Endodermal cell (in vitro differentiated cells): ENCODE measurements at regions not wholly inside any gene's neighbourhood (a gene's known extent, or its start where the extent isn't known, plus 50 kb on each side); places are given as distances from the start of the nearest gene placed in this dataset.

Source experiments
- DNase-seq: peaks from one replicate; pipeline ENCODE4 v3.0.0-alpha.2; 2017
- H3K27ac ChIP-seq: 2 replicates; pipeline ENCODE4 v1.5.1; 2013; ENCODE audit warnings: mild to moderate bottlenecking, low read depth, low read length, moderate library complexity
- H3K27me3 ChIP-seq: 2 replicates; pipeline ENCODE4 v1.6.1; 2013; ENCODE audit warnings: mild to moderate bottlenecking, low read length, moderate library complexity; ENCODE audit not compliant: insufficient read depth, control insufficient read depth, poor library complexity, severe bottlenecking
- H3K36me3 ChIP-seq: 2 replicates; pipeline ENCODE4 v1.7.0; 2013; ENCODE audit warnings: mild to moderate bottlenecking, low read length, moderate library complexity; ENCODE audit not compliant: control insufficient read depth, insufficient read depth
- H3K4me1 ChIP-seq: one replicate; pipeline ENCODE4 v1.7.0; 2013; ENCODE audit warnings: low read length; ENCODE audit not compliant: control insufficient read depth, insufficient read depth
- H3K4me3 ChIP-seq: 2 replicates; pipeline ENCODE4 v1.5.1; 2013; ENCODE audit warnings: mild to moderate bottlenecking, low read length, moderate library complexity
- H3K9ac ChIP-seq: 2 replicates; pipeline ENCODE4 v1.6.1; 2013; ENCODE audit warnings: mild to moderate bottlenecking, low read length, moderate library complexity; ENCODE audit not compliant: poor library complexity, severe bottlenecking; ENCODE audit errors: extremely low read depth
- H3K9me3 ChIP-seq: 2 replicates; pipeline ENCODE4 v1.6.1; 2013; ENCODE audit warnings: mild to moderate bottlenecking, low read length, moderate library complexity; ENCODE audit not compliant: control insufficient read depth
- H3K27ac Mint-ChIP-seq: 2 replicates; pipeline ENCODE4 v1.8.0; 2020; ENCODE audit warnings: mixed read lengths
- H3K27me3 Mint-ChIP-seq: 2 replicates; pipeline ENCODE4 v1.8.0; 2021; ENCODE audit warnings: mild to moderate bottlenecking, mixed read lengths; ENCODE audit not compliant: insufficient read depth
- H3K36me3 Mint-ChIP-seq: 2 replicates; pipeline ENCODE4 v1.8.0; 2020; ENCODE audit warnings: low read depth, mixed read lengths
- H3K4me1 Mint-ChIP-seq: 2 replicates; pipeline ENCODE4 v1.8.0; 2020; ENCODE audit warnings: mixed read lengths
- H3K4me3 Mint-ChIP-seq: 2 replicates; pipeline ENCODE4 v1.8.0; 2020; ENCODE audit warnings: mild to moderate bottlenecking, moderate library complexity, mixed read lengths
- H3K9me3 Mint-ChIP-seq: 2 replicates; pipeline ENCODE4 v1.8.0; 2020; ENCODE audit warnings: mild to moderate bottlenecking, mixed read lengths
- WGBS, 2 experiments: methylation state at CpG; one replicate each; pipeline versions ENCODE4 v1.1.5 to v1.1.7; 2013; ENCODE audit warnings: missing lambda C conversion rate in 2 of 2, mixed read lengths in 1 of 2; ENCODE audit not compliant: insufficient coverage in 1 of 2, insufficient read length in 1 of 2; 5-methylcytosine and 5-hydroxymethylcytosine counted together
- TF ChIP-seq, protein P1 (sequence below): fragments of 200-600 bp; sonication (generic); conservative IDR thresholded peaks from 2 replicates; pipeline ENCODE4 v1.5.0; 2021; ENCODE audit warnings: antibody characterized with exemption, mild to moderate bottlenecking

DNA sequence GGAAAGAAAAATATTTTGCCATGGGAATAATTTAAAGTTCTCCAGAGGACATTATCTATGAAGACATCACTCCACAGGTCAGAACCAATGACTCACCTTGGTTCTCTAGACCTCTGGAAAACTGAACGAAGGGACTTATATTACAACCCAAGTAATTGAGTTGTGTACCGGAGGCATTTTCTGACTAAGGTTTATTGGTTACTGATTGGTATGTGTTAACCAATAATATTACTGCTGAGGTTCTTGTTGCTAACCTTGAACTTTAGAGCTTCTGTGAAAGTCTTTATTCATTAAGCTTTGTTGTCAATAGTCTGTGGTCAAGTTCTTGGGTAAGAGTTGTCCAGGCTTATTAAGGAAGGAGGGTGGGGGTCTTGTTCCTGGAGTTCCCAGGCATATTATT is 78.1 kb upstream of the MTPN start:
- WGBS, 2 experiments: 95% methylated on average over 2 of the region's 2 CpGs; no CpG with 5 or more reads in 1 of the 2 experiments
- Mint-ChIP-seq H3K4me3 (no peak overlapping the region), H3K36me3 (no peaks in the 10 kb centered on the region), H3K27me3 (no peaks in the 10 kb centered on the region), H3K9me3 (no peaks in the 10 kb centered on the region), H3K27ac (no peak overlapping the region), H3K4me1 (peaks cover 8% of the 10 kb centered on the region)
- no peak overlapping the region for H3K4me3 ChIP-seq
- H3K36me3 ChIP-seq: no peaks in the 10 kb centered on the region
- H3K4me1 ChIP-seq: no peaks in the 10 kb centered on the region
- no peak overlapping the region for H3K9ac ChIP-seq
- H3K27me3 ChIP-seq: no peaks in the 10 kb centered on the region
- DNase-seq: no peak
- no peak overlapping the region for H3K27ac ChIP-seq
- H3K9me3 ChIP-seq: no peaks in the 10 kb centered on the region
- TF ChIP-seq, protein P1, sequence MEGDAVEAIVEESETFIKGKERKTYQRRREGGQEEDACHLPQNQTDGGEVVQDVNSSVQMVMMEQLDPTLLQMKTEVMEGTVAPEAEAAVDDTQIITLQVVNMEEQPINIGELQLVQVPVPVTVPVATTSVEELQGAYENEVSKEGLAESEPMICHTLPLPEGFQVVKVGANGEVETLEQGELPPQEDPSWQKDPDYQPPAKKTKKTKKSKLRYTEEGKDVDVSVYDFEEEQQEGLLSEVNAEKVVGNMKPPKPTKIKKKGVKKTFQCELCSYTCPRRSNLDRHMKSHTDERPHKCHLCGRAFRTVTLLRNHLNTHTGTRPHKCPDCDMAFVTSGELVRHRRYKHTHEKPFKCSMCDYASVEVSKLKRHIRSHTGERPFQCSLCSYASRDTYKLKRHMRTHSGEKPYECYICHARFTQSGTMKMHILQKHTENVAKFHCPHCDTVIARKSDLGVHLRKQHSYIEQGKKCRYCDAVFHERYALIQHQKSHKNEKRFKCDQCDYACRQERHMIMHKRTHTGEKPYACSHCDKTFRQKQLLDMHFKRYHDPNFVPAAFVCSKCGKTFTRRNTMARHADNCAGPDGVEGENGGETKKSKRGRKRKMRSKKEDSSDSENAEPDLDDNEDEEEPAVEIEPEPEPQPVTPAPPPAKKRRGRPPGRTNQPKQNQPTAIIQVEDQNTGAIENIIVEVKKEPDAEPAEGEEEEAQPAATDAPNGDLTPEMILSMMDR: no peak

DNA sequence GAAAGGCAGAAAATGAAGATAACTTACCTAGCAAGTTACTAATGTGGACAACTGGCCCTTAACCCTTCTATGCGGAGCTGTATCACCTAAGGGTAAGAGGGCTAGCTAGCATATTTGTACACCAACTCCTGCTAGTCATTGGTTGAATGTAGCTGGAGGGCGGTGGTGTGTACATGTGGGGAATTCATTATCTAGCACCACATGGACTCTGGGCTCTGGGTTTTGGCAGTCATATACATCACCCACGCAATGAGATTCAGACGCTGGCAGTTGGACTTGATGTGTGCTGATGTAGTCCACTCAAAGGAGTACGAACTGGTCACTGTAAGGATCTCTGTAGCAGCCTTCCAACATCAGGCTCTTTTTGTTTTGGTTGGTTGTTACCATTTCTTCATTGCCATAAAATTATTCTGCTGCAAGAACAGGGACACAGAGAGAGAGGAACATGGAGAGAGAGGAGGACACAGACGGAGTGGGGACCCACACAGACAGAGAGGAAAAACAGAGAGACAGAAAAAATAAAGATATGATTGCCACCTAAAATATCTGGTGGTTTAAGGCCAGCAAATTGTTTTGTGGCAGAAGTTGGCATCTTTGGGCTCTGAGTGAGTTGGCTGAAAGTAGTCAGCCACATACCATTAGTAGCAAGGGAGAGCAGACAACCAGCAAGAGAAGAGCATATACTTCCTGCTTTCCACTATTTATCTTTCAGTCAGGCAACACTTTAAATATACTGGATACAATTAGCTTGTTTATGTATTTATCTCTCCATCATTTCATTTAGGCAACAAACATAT is 76.7 kb upstream of the MTPN start:
- H3K4me1 ChIP-seq: no peaks in the 10 kb centered on the region
- H3K27ac ChIP-seq: no peak overlapping the region
- Mint-ChIP-seq H3K9me3 (peaks cover 5% of the 10 kb centered on the region), H3K4me1 (peaks cover 8% of the 10 kb centered on the region), H3K27me3 (peaks cover 2% of the 10 kb centered on the region), H3K27ac (no peak overlapping the region), H3K36me3 (no peaks in the 10 kb centered on the region), H3K4me3 (no peak overlapping the region)
- WGBS, 2 experiments: 93 to 97% methylated on average over 3 to 6 of the region's 6 CpGs
- H3K4me3 ChIP-seq: no peak overlapping the region
- no peak overlapping the region for H3K9ac ChIP-seq
- no peaks in the 10 kb centered on the region for H3K36me3 ChIP-seq
- no peak for DNase-seq
- no peaks in the 10 kb centered on the region for H3K27me3 ChIP-seq
- H3K9me3 ChIP-seq: peaks cover 1% of the 10 kb centered on the region
- TF ChIP-seq, protein P1: no peak

DNA sequence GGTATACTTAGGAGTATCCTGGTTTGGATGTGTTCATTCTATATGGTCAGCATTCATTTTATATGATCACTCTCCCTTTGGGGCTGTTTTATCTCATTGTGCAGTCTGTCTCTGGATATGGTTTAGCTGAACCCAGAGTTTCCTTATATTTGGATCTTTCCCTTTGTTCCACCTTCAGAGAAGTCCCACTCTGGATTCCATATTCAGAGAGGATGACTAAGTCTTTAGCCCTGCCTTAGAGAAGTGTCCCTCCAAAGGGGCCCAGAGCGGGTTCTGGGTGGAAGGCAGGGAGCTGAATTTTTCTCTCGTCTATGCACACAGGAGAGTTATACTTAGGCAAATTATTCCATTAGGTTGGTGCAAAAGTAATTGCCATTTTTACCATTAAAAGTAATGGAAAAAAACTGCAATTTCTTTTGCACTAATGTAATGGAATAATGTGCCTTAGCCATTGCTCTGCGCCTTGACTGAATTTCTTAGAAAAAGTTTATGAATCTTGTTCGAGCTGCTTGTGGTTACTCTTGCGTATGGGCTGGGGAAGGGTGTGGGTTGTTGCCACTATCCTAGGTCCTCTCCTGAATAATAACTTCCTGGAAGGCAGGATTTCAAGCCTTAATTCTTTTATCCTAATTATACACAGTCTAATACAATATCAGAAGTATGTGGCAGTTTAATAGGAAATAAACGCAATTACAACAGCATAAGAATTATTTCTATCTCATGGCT is 74.2 kb upstream of the MTPN start:
- no peak overlapping the region for H3K27ac ChIP-seq
- no peaks in the 10 kb centered on the region for H3K4me1 ChIP-seq
- peaks cover 4% of the 10 kb centered on the region for H3K4me1 Mint-ChIP-seq
- no peaks in the 10 kb centered on the region for H3K27me3 ChIP-seq
- peaks cover 10% of the 10 kb centered on the region for H3K9me3 Mint-ChIP-seq
- H3K27me3 Mint-ChIP-seq: peaks cover 2% of the 10 kb centered on the region
- H3K9ac ChIP-seq: no peak overlapping the region
- TF ChIP-seq, protein P1: no peak
- H3K4me3 ChIP-seq: no peak overlapping the region
- no peaks in the 10 kb centered on the region for H3K36me3 Mint-ChIP-seq
- no peak overlapping the region for H3K4me3 Mint-ChIP-seq
- H3K36me3 ChIP-seq: no peaks in the 10 kb centered on the region
- 96% methylated on average over 6 of the region's 6 CpGs for WGBS, 2 experiments
- no peak overlapping the region for H3K27ac Mint-ChIP-seq
- no peak for DNase-seq
- H3K9me3 ChIP-seq: peaks cover 6% of the 10 kb centered on the region
